ENCODE measurements at regions not wholly inside any gene's neighbourhood (a gene's known extent, or its start where the extent isn't known, plus 50 kb on each side); places are given as distances from the start of the nearest gene placed in this dataset.

- DNase-seq (ENCODE audit: low read depth): no peak
Measured at GRCh38 chr2:217035967-217036366, 176.1 kb upstream of the TNP1 start.

- no peak for DNase-seq (ENCODE audit: low read depth)
Measured at GRCh38 chr2:217033186-217033585, 173.3 kb upstream of the TNP1 start.

- DNase-seq (ENCODE audit: low read depth): no peak
Measured at GRCh38 chr2:217031445-217031844, 171.6 kb upstream of the TNP1 start.

- no peak for DNase-seq (ENCODE audit: low read depth)
Measured at GRCh38 chr2:217030081-217030480, 170.2 kb upstream of the TNP1 start.

- DNase-seq (ENCODE audit: low read depth): no peak
Measured at GRCh38 chr2:217028128-217028527, 168.3 kb upstream of the TNP1 start.

GRCh38 chr2:217027414-217027813, 167.6 kb upstream of the TNP1 start:
- no peak for DNase-seq (ENCODE audit: low read depth)

- no peak for DNase-seq (ENCODE audit: low read depth)
Measured at GRCh38 chr2:217026569-217026968, 166.7 kb upstream of the TNP1 start.

GRCh38 chr2:217026161-217026560, 166.3 kb upstream of the TNP1 start:
- no peak for DNase-seq (ENCODE audit: low read depth)

GRCh38 chr2:217023611-217024010, 163.7 kb upstream of the TNP1 start:
- no peak for DNase-seq (ENCODE audit: low read depth)

- DNase-seq (ENCODE audit: low read depth): no peak
Measured at GRCh38 chr2:217017456-217018252, 157.8 kb upstream of the TNP1 start.

- DNase-seq (ENCODE audit: low read depth): no peak
Measured at GRCh38 chr2:217016796-217017419, 157.0 kb upstream of the TNP1 start.

- DNase-seq (ENCODE audit: low read depth): no peak
Measured at GRCh38 chr2:217014328-217015105, 154.7 kb upstream of the TNP1 start.

GRCh38 chr2:217013926-217014325, 154.1 kb upstream of the TNP1 start:
- no peak for DNase-seq (ENCODE audit: low read depth)

GRCh38 chr2:217011576-217011975, 151.7 kb upstream of the TNP1 start:
- no peak for DNase-seq (ENCODE audit: low read depth)

GRCh38 chr2:217010173-217010572, 150.3 kb upstream of the TNP1 start:
- DNase-seq (ENCODE audit: low read depth): no peak

- no peak for DNase-seq (ENCODE audit: low read depth)
Measured at GRCh38 chr2:217008794-217009193, 148.9 kb upstream of the TNP1 start.

GRCh38 chr2:217006217-217006616, 146.4 kb upstream of the TNP1 start:
- no peak for DNase-seq (ENCODE audit: low read depth)

GRCh38 chr2:217004656-217005055, 144.8 kb upstream of the TNP1 start:
- DNase-seq (ENCODE audit: low read depth): no peak

- DNase-seq (ENCODE audit: low read depth): no peak
Measured at GRCh38 chr2:217001740-217002139, 141.9 kb upstream of the TNP1 start.

- DNase-seq (ENCODE audit: low read depth): no peak
Measured at GRCh38 chr2:217000406-217000805, 140.5 kb upstream of the TNP1 start.

- no peak for DNase-seq (ENCODE audit: low read depth)
Measured at GRCh38 chr2:216996279-216996845, 136.5 kb upstream of the TNP1 start.

- DNase-seq (ENCODE audit: low read depth): no peak
Measured at GRCh38 chr2:216994353-216994854, 134.5 kb upstream of the TNP1 start.
